GM19324 (cell line): ENCODE measurements at regions not wholly inside any gene's neighbourhood (a gene's known extent, or its start where the extent isn't known, plus 50 kb on each side); places are given as distances from the start of the nearest gene placed in this dataset.

Source experiments
- ATAC-seq: cut with Tn5 transposase; IDR thresholded peaks from one replicate; pipeline ENCODE4 v1.9.1; 2021; ENCODE audit warnings: mild to moderate bottlenecking, moderate library complexity; ENCODE audit not compliant: unreplicated experiment, low FRiP score

GRCh38 chr2:196383799-196384198, 212.4 kb upstream of the STK17B start:
- no peak for ATAC-seq

GRCh38 chr2:196384729-196385128, 213.4 kb upstream of the STK17B start:
- no peak for ATAC-seq

- no peak for ATAC-seq
Measured at GRCh38 chr2:196389670-196390069, 218.3 kb upstream of the STK17B start.

- no peak for ATAC-seq
Measured at GRCh38 chr2:196390243-196391148, 219.1 kb upstream of the STK17B start.

- ATAC-seq = no peak
Measured at GRCh38 chr2:196391149-196391479, 219.7 kb upstream of the STK17B start.

GRCh38 chr2:196399096-196399495, 227.7 kb upstream of the STK17B start:
- no peak for ATAC-seq

GRCh38 chr2:196399722-196400691, 228.6 kb upstream of the STK17B start:
- no peak for ATAC-seq

GRCh38 chr2:196403471-196403870, 232.1 kb upstream of the STK17B start:
- no peak for ATAC-seq

- ATAC-seq = no peak
Measured at GRCh38 chr2:196404276-196404675, 232.9 kb upstream of the STK17B start.

- ATAC-seq = no peak
Measured at GRCh38 chr2:196407675-196408264, 231.7 kb upstream of the CCDC150 start.

- ATAC-seq = no peak
Measured at GRCh38 chr2:196409376-196409775, 230.1 kb upstream of the CCDC150 start.

- no peak for ATAC-seq
Measured at GRCh38 chr2:196410008-196410407, 229.5 kb upstream of the CCDC150 start.

GRCh38 chr2:196413821-196414274, 225.7 kb upstream of the CCDC150 start:
- no peak for ATAC-seq

GRCh38 chr2:196415384-196415783, 224.1 kb upstream of the CCDC150 start:
- peak; percentile 58 for ATAC-seq

- no peak for ATAC-seq
Measured at GRCh38 chr2:196420143-196420542, 219.4 kb upstream of the CCDC150 start.

GRCh38 chr2:196421880-196422279, 217.6 kb upstream of the CCDC150 start:
- ATAC-seq = no peak

GRCh38 chr2:196422361-196422760, 217.2 kb upstream of the CCDC150 start:
- ATAC-seq = no peak

GRCh38 chr2:196426122-196426521, 213.4 kb upstream of the CCDC150 start:
- no peak for ATAC-seq

- no peak for ATAC-seq
Measured at GRCh38 chr2:196427986-196428634, 211.4 kb upstream of the CCDC150 start.

GRCh38 chr2:196431076-196431475, 208.4 kb upstream of the CCDC150 start:
- ATAC-seq = no peak
